HG02981 (cell line): ENCODE measurements at regions not wholly inside any gene's neighbourhood (a gene's known extent, or its start where the extent isn't known, plus 50 kb on each side); places are given as distances from the start of the nearest gene placed in this dataset.
"Not testable (repeated sequence)": the region's sequence is repeated elsewhere in the genome, so short reads cannot be mapped to it uniquely, and the experiment has no call there.

Experiments
- ATAC-seq: cut with Tn5 transposase; IDR thresholded peaks from one replicate; pipeline ENCODE4 v1.9.1; 2021; ENCODE audit warnings: mild to moderate bottlenecking, moderate library complexity; ENCODE audit not compliant: unreplicated experiment

- not testable (repeated sequence) for ATAC-seq
Measured at GRCh38 chr5:99478450-99478849, 549.6 kb upstream of the CHD1 start.

DNA sequence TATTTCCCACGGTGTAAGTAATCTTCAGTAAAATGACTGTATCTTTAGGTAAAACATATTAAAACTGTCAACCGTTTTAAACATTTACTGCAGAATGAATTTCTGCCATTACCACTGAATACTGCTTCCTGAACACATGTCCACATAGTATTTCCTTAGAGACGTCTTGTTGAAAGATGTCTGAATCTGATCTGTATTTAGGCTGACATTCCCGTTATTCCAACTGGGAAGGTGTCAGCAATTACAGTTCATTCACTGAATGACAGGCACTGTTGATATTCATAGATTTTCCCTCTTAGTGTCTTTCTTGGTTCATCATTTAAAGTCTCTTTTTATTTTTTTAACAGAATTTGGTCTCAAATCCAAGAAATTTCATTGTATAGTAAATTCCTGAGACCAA, 544.5 kb upstream of the CHD1 start:
- ATAC-seq, result not testable (repeated sequence)

- not testable (repeated sequence) for ATAC-seq
Measured at GRCh38 chr5:99471726-99472125, 542.9 kb upstream of the CHD1 start.

DNA sequence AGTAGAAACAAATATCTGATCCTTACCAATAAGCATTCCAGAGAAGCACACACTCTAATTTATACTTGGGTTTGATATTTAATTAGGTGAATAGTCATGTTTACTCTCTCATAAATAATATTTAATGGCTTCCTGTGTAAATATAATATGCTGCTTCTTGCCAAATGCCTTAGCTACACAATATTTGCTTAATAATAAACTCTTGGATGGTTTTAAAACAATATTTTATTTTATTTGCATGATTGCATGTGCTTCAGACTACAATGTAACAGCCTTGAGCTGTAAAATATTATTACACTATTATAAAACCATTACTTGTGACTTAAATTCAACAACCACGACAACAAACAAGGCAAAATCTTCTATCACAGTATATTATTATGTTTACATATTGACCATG, 542.4 kb upstream of the CHD1 start:
- ATAC-seq, result not testable (repeated sequence)

- ATAC-seq, result not testable (repeated sequence)
Measured at GRCh38 chr5:99470636-99471035, 541.8 kb upstream of the CHD1 start.

- ATAC-seq, result no peak
Measured at GRCh38 chr5:99460701-99461100, 531.9 kb upstream of the CHD1 start.

DNA sequence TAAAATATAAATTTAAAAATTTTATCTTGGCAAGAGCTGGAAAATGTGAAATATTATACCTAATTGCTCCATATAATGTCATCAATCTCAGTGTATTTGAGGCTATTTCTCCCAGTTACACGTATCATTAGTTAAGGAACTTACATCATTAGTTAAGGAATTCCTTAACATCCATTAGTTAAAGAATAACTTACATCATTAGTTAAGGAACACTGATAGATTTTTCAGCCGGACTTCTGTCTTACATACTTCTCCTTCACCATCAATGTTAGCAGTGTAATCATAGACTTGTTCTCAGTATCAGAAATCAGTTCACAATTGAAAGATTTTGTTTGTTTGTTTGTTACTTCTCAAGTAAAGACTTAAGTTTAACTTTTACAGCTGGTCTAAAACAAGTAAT, 524.4 kb upstream of the CHD1 start:
- no peak for ATAC-seq

DNA sequence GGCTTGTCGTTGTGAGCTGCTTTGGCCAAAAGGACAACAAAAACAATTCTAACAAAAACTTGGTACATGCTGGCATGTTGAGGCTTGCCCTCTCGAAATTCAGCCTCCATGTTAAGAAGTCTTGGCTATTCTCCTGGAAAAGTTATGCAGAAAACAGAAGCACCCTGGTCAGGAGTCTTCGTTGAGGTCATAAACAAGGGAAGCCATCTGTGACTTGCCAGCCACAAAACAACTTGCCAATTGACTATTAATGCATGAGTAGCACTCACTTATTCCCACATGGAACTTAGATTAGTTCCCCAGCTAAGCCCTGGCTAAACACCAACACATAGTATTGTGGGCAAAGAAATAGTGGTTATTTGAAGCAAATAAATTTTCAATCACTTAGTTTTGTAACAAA, 521.0 kb upstream of the CHD1 start:
- no peak for ATAC-seq

DNA sequence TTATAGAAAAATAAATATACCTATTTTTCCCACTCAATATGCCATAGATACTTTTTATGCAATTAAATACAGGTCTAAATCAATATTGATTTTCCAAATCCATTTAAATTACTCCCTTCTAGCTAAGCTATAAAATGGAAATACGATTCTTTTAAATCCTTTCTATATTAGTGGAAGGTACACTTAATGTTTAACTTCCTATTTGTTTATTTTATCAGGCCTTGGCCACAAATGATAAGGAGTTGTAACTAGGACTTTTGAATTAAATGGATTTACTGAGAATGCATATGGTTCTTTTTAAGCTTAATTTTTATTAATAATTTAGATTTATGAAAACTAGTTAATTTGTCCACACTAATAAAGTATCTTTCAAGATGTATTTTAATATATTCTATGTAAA, 517.0 kb upstream of the CHD1 start:
- no peak for ATAC-seq

GRCh38 chr5:99441235-99441634, 512.4 kb upstream of the CHD1 start:
- no peak for ATAC-seq

DNA sequence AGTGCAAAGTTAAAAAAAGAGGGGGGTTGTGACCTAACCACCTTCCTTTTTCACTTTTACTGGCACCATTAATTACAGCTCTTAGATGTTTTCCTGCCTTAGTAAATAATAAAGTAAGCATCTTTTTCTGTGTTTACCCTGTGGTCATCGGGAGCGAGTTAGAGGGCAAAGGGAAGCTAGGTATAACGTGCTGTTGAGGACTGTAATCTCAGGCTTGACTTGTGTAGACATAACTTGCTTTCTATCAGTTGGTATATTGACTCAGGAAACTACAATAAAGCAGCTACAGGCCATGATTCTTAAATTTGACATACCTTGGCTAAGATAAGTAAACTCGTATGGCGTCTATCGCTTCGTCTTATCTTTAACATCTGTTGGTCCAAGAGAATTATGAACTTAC, 509.8 kb upstream of the CHD1 start:
- ATAC-seq, result no peak

DNA sequence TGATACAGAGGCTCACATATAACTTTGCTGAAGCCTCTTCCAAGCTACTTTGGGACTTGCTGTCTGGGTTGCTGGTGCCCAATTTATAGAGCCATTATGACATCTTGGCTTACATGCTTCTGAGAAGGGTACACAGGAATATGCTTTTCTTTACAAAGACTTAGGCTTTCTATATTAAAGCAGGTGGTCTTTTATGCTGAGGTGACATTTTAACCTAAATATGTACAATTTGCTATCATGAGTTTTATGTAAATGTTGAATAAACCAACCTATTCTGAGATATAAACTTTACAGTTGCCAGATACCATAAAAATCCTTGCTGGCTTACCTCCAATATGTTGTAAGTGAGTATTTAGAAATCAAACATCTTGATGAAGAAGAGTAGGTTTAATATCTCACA, 509.2 kb upstream of the CHD1 start:
- ATAC-seq, result no peak

DNA sequence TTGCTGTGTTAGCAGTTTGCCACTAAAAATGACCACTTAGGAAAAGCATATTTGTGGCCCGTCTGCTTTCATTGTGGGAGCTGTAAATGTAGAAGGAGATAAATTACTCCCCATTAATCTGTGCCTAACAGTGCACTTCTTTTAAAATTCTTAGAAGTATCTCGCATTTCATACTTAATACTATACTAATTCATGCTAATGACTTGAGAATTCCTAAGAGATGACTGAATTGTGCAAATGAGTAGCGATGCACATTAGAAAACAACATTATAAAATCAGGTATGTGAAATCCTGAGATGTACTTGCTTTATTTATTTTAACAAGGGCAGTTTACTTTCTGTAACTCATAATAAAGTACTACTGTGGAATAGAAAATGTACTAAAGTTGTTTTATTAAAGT, 494.6 kb upstream of the CHD1 start:
- ATAC-seq, result not testable (repeated sequence)

- not testable (repeated sequence) for ATAC-seq
Measured at GRCh38 chr5:99418640-99419039, 489.8 kb upstream of the CHD1 start.

DNA sequence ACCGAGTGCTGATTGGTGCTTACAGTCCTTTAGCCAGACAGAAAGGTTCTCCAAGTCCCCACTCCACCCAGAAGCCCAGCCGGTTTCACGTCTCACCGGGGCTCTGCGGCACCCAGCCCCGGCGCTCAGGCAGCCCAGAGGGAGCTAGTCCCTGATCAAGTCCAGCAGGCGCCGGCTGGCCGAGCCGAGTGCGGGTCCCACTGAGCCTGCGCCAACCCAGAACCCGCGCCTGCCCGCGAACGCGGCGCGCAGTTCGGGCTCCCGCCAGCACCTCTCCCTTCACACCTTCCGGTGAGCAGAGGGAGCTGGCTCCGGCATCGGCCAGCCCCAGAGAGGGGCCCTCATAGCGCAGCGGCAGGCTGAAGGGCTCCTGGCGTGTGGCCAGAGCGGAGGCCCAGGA, 481.6 kb upstream of the CHD1 start:
- ATAC-seq, result not testable (repeated sequence)

DNA sequence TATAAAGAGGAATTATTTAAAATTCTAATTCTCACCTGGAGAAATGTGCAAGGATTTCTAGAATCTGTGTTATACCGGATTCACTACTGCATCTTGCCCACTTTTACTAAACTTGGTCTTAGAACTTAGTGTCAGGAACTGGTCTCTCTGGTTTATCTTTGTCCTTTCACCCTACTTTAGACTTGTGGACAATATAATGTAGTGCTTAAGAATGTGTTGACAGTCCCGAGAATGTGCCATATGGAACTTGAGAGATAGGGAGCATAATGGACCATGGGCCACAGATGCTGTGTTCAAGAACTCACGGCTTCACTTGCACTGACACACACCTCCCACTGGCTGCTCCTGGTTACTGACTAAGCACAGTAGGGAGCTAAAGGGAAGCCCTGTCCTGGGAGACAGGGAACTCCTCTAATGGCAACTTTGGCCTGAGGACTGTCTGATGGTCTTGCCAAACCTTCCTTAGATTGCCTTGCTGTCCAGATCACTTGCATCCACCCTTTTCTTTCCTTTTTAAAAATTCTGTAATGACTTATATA, 476.0 kb upstream of the CHD1 start:
- not testable (repeated sequence) for ATAC-seq

DNA sequence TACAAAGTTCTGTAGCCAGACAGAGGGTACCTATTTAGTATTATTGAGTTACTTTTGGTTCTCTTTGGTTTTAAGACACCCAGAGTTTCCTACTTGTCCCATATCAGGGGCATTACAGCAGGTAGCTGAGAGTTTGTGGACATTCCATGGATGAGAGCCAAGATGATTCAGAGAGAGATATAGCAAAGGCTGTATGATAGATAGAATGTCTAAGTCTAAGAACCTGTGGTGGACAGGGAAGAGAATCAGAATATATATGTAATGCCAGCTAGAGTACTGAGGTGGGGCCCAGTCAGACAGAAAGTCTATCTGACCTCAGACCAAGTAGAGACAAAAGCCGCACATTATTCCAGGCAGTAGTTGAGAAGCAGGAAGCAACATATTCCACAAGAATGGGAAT, 471.8 kb upstream of the CHD1 start:
- not testable (repeated sequence) for ATAC-seq

GRCh38 chr5:99398976-99399375, 470.2 kb upstream of the CHD1 start:
- no peak for ATAC-seq

DNA sequence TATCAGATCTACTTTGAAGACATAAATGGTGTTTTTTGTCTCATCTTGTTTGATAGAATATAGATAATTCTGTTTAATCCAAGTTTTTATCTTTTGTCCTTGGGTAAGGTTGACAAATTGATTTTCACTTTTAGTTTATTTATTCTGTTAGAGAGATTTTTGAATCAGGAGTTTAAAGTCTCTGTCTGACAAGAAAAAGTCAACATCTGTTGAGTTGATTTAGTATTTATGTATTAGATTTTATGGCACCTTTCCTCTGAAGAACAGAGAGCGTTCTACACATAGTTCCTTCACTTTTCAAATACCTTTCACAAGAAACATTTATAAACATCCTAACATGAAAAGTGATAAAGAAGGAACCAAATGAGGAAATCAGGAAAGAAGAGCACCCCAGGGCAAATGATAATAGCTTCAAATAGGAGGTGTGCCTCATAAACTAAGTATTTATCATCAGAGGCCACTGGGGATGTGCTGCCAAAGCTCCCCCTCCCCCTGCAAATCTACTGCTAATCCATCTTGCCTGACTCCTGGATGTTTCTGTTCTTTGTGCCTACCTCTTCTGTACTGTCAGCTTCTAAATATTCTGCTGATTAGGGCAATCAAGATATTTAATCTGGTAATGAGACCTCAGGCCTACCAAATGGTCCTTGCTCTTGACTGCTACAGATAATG, 457.7 kb upstream of the CHD1 start:
- no peak for ATAC-seq

DNA sequence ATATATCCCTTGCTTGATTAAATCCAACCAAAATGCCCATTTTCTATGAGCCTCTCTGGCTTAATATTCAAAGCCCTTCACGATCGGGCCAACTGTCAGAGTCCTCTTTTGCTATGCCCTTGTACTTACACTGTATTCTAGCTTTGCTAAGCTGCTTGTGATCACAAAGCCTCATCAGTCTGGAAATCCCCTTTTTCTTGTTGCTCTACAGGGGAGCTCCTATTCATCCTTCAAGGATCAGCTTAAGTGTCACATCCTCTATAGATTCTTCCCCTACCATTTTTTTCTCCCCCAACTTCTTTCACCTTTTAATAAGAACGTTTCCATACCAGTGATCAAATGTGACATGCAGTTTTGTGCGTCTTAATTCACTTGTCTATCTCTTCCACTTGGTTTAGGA, 450.4 kb upstream of the CHD1 start:
- ATAC-seq, result no peak

- ATAC-seq, result no peak
Measured at GRCh38 chr5:99378443-99378842, 449.6 kb upstream of the CHD1 start.

DNA sequence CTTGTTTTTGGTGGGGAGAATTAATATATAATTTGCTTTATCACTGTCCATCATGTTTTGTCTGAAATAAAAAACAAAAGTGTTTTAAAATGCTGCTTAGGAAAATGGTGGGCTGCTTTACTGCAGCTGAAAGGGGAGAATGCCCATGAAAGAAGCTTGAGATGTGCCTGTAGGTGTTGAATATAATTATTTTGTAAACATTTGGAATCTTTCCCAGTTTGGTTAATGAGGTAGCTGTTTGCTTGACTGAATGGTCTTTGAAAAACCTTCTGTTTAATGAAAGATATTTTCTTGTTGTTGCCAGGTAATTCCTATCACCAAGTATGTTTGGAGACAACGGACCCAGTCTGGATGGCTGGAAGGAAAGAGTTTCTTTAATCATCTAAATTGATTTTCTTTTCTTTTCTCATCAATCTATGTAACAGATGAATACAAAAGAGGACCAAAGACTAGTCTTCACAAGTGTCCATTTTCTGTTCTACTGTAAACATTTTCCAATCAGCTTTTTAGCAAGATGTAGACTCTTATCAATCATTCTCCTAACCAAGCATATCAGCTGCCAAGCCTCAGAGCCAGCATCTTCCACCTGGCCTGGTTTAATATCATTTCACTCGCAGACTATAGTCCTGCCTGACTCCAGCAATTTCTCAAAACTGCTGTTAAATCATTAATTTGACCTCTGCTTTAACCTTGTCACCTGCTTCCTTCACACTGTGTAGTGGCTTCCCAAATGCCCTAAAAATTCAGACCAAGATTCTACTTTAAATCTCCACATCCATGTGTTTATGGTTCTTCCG, 441.2 kb upstream of the CHD1 start:
- ATAC-seq, result no peak
